H1 (cell line): ENCODE measurements at regions not wholly inside any gene's neighbourhood (a gene's known extent, or its start where the extent isn't known, plus 50 kb on each side); places are given as distances from the start of the nearest gene placed in this dataset.

Experiments used
- CTCF ChIA-PET: fragments of 300-600 bp; sonication (Branson Sonifier 250); formaldehyde crosslinking; loops from one replicate; lab custom pipeline; 2021; ENCODE audit not compliant: partially characterized antibody; lab: Charles Lee
- POLR2A ChIA-PET: fragments of 300-600 bp; sonication (Branson Sonifier 250); formaldehyde crosslinking; loops from one replicate; lab custom pipeline; 2021; ENCODE audit warnings: inconsistent platforms; ENCODE audit not compliant: partially characterized antibody; lab: Charles Lee
- DNase-seq, 2 experiments: peaks; one replicate each; pipeline versions ENCODE4 v3.0.0 to v3.0.0-alpha.2; 2010 to 2022; ENCODE audit warnings: low spot score in 2 of 2, low read depth in 1 of 2, mixed read lengths in 1 of 2
- FAIRE-seq: peaks from 2 replicates; lab custom pipeline; 2011; peaks lifted over from hg19 to GRCh38; lab: Jason Lieb, UNC
- H2AFZ ChIP-seq: 2 replicates; pipeline ENCODE4 v1.8.1; 2012; ENCODE audit warnings: low read length, inconsistent platforms
- H2AK5ac ChIP-seq: 2 replicates; pipeline ENCODE4 v1.6.1; 2013; ENCODE audit warnings: low read depth, low read length
- H2BK120ac ChIP-seq: replicated peaks from 2 replicates; pipeline ENCODE3; 2013; ENCODE audit warnings: low read depth, low read length, inconsistent platforms
- H2BK12ac ChIP-seq: 2 replicates; pipeline ENCODE4 v1.6.1; 2013; ENCODE audit warnings: low read depth, low read length
- H2BK15ac ChIP-seq: 2 replicates; pipeline ENCODE4 v1.6.1; 2013; ENCODE audit warnings: low read length
- H2BK20ac ChIP-seq: 2 replicates; pipeline ENCODE4 v1.6.1; 2013; ENCODE audit warnings: low read length
- H2BK5ac ChIP-seq: 2 replicates; pipeline ENCODE4 v1.6.1; 2013; ENCODE audit warnings: low read depth, low read length
- H3K14ac ChIP-seq: 2 replicates; pipeline ENCODE4 v1.6.1; 2013; ENCODE audit warnings: inconsistent platforms; ENCODE audit not compliant: insufficient read length
- H3K18ac ChIP-seq: 2 replicates; pipeline ENCODE4 v1.6.1; 2013; ENCODE audit warnings: low read length; ENCODE audit errors: extremely low read depth
- H3K23ac ChIP-seq: 2 replicates; pipeline ENCODE4 v1.6.1; 2013; ENCODE audit warnings: inconsistent platforms; ENCODE audit not compliant: insufficient read length
- H3K23me2 ChIP-seq: 2 replicates; pipeline ENCODE4 v1.6.1; 2013; ENCODE audit warnings: low read depth, low read length
- H3K27ac ChIP-seq: 2 replicates; pipeline ENCODE4 v1.6.1; 2011; ENCODE audit warnings: low read depth, low read length, inconsistent platforms
- H3K27me3 ChIP-seq, 4 experiments: replicated peaks in 1 of 4; 1 replicate in 1 of 4; 2 replicates in 3 of 4; pipeline versions ENCODE4 v1.6.1 to v1.8.1; 2011 to 2013; ENCODE audit warnings: low read length in 3 of 4, mild to moderate bottlenecking in 3 of 4, inconsistent platforms in 2 of 4, mixed read lengths in 2 of 4, moderate library complexity in 1 of 4; ENCODE audit not compliant: control insufficient read depth in 3 of 4, insufficient read depth in 3 of 4; ENCODE audit errors: extremely low read depth in 1 of 4
- H3K36me3 ChIP-seq, 4 experiments: 2 replicates each; pipeline versions ENCODE4 v1.6.1 to v1.8.1; 2011 to 2013; ENCODE audit warnings: mild to moderate bottlenecking in 4 of 4, low read length in 3 of 4, moderate library complexity in 2 of 4, control low read depth in 1 of 4, inconsistent platforms in 1 of 4; ENCODE audit not compliant: insufficient read depth in 4 of 4, control insufficient read depth in 2 of 4
- H3K4ac ChIP-seq: replicated peaks from 2 replicates; pipeline ENCODE3; 2013; ENCODE audit warnings: low read length, low read depth, mixed read lengths, inconsistent platforms; ENCODE audit not compliant: insufficient read length
- H3K4me1 ChIP-seq, 4 experiments: replicated peaks in 1 of 4; 1 replicate in 1 of 4; 2 replicates in 3 of 4; pipeline versions ENCODE4 v1.6.1 to v1.8.1; 2011 to 2013; ENCODE audit warnings: low read length in 3 of 4, inconsistent platforms in 2 of 4, mixed read lengths in 1 of 4; ENCODE audit not compliant: insufficient read depth in 4 of 4, control insufficient read depth in 3 of 4
- H3K4me2 ChIP-seq, 2 experiments: 2 replicates each; pipeline versions ENCODE4 v1.6.1 to v1.8.1; 2011 to 2013; ENCODE audit warnings: low read depth in 2 of 2, low read length in 2 of 2, control low read depth in 1 of 2, inconsistent platforms in 1 of 2, mild to moderate bottlenecking in 1 of 2; ENCODE audit not compliant: insufficient read depth in 1 of 2
- H3K4me3 ChIP-seq, 4 experiments: fragments of 200-600, 300-600 bp in 1 of 4; sonication (generic), shearing (Covaris generic), sonication (Bioruptor Twin) in 1 of 4; 2 replicates each; pipeline versions ENCODE4 v1.5.1 to v1.8.1; 2011 to 2016; ENCODE audit warnings: low read length in 4 of 4, low read depth in 3 of 4, control low read depth in 2 of 4, inconsistent platforms in 2 of 4, mild to moderate bottlenecking in 2 of 4, mixed read lengths in 1 of 4, moderate library complexity in 1 of 4; ENCODE audit not compliant: insufficient read depth in 2 of 4; ENCODE audit errors: extremely low read depth in 1 of 4
- H3K56ac ChIP-seq: replicated peaks from 2 replicates; pipeline ENCODE3; 2013; ENCODE audit warnings: low read depth, mild to moderate bottlenecking, mixed read lengths, low read length, inconsistent platforms; ENCODE audit not compliant: insufficient read length
- H3K79me1 ChIP-seq: 2 replicates; pipeline ENCODE4 v1.6.1; 2013; ENCODE audit warnings: low read depth, low read length, control low read depth
- H3K79me2 ChIP-seq, 2 experiments: 2 replicates each; pipeline versions ENCODE4 v1.6.1 to v1.8.1; 2012 to 2013; ENCODE audit warnings: low read length in 2 of 2, mild to moderate bottlenecking in 2 of 2, inconsistent platforms in 1 of 2; ENCODE audit not compliant: insufficient read depth in 2 of 2, control insufficient read depth in 1 of 2
- H3K9ac ChIP-seq, 4 experiments: replicated peaks in 1 of 4; 1 replicate in 1 of 4; 2 replicates in 3 of 4; pipeline versions ENCODE4 v1.6.1 to v1.8.1; 2011 to 2013; ENCODE audit warnings: low read depth in 3 of 4, low read length in 3 of 4, control low read depth in 2 of 4, mild to moderate bottlenecking in 2 of 4, moderate library complexity in 2 of 4, inconsistent platforms in 1 of 4; ENCODE audit errors: extremely low read depth in 1 of 4
- H3K9me3 ChIP-seq, 2 experiments: 2 replicates each; pipeline versions ENCODE4 v1.6.1 to v1.8.1; 2012 to 2013; ENCODE audit warnings: mild to moderate bottlenecking in 2 of 2, moderate library complexity in 2 of 2, control low read depth in 1 of 2, inconsistent platforms in 1 of 2, low read depth in 1 of 2, low read length in 1 of 2, mixed read lengths in 1 of 2; ENCODE audit not compliant: insufficient read depth in 2 of 2
- H4K20me1 ChIP-seq, 2 experiments: replicated peaks in 1 of 2; 2 replicates each; pipeline versions ENCODE3 to v1.8.1; 2011 to 2013; ENCODE audit warnings: inconsistent platforms in 2 of 2, low read length in 2 of 2, mild to moderate bottlenecking in 1 of 2; ENCODE audit not compliant: insufficient read depth in 2 of 2, control insufficient read depth in 1 of 2
- H4K5ac ChIP-seq: 2 replicates; pipeline ENCODE4 v1.6.1; 2013; ENCODE audit warnings: low read length, low read depth, mixed read lengths, inconsistent platforms; ENCODE audit not compliant: insufficient read length
- H4K8ac ChIP-seq: 2 replicates; pipeline ENCODE4 v1.8.0; 2013; ENCODE audit warnings: mild to moderate bottlenecking, moderate library complexity, low read length, inconsistent platforms; ENCODE audit not compliant: insufficient read depth; ENCODE audit errors: extremely low read depth
- H4K91ac ChIP-seq: replicated peaks from 2 replicates; pipeline ENCODE3; 2013; ENCODE audit warnings: low read length, mixed read lengths, inconsistent platforms; ENCODE audit not compliant: insufficient read length
- POLR2A ChIP-seq, 2 experiments: IDR thresholded peaks; 1 replicate in 1 of 2; 2 replicates in 1 of 2; pipeline ENCODE4 v1.6.1; 2011; ENCODE audit warnings: low read depth in 2 of 2, low read length in 2 of 2, mild to moderate bottlenecking in 2 of 2; ENCODE audit errors: control extremely low read depth in 1 of 2
- WGBS, 2 experiments: shearing (Covaris generic) in 1 of 2; methylation state at CpG; one replicate each; pipeline versions ENCODE4 v1.1.6 to v1.1.7; 2013 to 2015; ENCODE audit warnings: low lambda C conversion rate in 2 of 2, mixed read lengths in 2 of 2, inconsistent platforms in 1 of 2, low coverage in 1 of 2, missing lambda C conversion rate in 1 of 2; ENCODE audit not compliant: insufficient replicate concordance in 2 of 2, insufficient coverage in 1 of 2, insufficient read length in 1 of 2; ENCODE audit errors: extremely low coverage in 1 of 2, missing lambda C conversion rate in 1 of 2; 5-methylcytosine and 5-hydroxymethylcytosine counted together

GRCh38 chr15:97052513-97052912, 722.0 kb downstream of the NR2F2 start:
- no peak overlapping the region for H4K91ac ChIP-seq
- H4K8ac ChIP-seq = no peak overlapping the region
- no peaks in the 10 kb centered on the region for H3K9me3 ChIP-seq
- 81% methylated on average over 3 of the region's 3 CpGs; no CpG with 5 or more reads in 1 of the 2 experiments for WGBS, 2 experiments
- ChIA-PET POLR2A (no interaction called here), CTCF (interaction anchor here (0.9 to 3.0 kb wide), 2 partner anchors 430 to 561 kb away, joined by 3 to 6 read pairs; no protein-coding TSS in a partner anchor)
- no peak overlapping the region for H3K9ac ChIP-seq
- H3K14ac ChIP-seq = no peak overlapping the region
- no peak for TF ChIP-seq POLR2A (IDR thresholded peaks at IDR 0.05; ENCODE audit: control extremely low read depth in 1 of 2, low read depth in 2 of 2, low read length in 2 of 2)
- H2AFZ ChIP-seq = no peak overlapping the region
- H2AK5ac ChIP-seq = no peak overlapping the region
- H3K56ac ChIP-seq = no peak overlapping the region
- no peak overlapping the region for H3K4me2 ChIP-seq
- no peak overlapping the region for H2BK12ac ChIP-seq
- no peaks in the 10 kb centered on the region for H3K36me3 ChIP-seq
- no peaks in the 10 kb centered on the region for H4K20me1 ChIP-seq
- FAIRE-seq = no peak
- H3K23ac ChIP-seq = no peak overlapping the region
- no peaks in the 10 kb centered on the region for H3K23me2 ChIP-seq
- no peaks in the 10 kb centered on the region for H3K4me1 ChIP-seq
- H3K4ac ChIP-seq = no peak overlapping the region
- no peak overlapping the region for H2BK20ac ChIP-seq
- H4K5ac ChIP-seq = no peak overlapping the region
- no peaks in the 10 kb centered on the region for H3K79me2 ChIP-seq
- H2BK15ac ChIP-seq = no peak overlapping the region
- no peak overlapping the region for H3K18ac ChIP-seq
- no peak overlapping the region for H3K4me3 ChIP-seq
- no peak overlapping the region for H2BK120ac ChIP-seq
- H3K27me3 ChIP-seq = no peaks in the 10 kb centered on the region
- H2BK5ac ChIP-seq = no peak overlapping the region
- DNase-seq = no peak
- no peak overlapping the region for H3K27ac ChIP-seq
- no peaks in the 10 kb centered on the region for H3K79me1 ChIP-seq
